Nephron (organoid): ENCODE measurements at regions not wholly inside any gene's neighbourhood (a gene's known extent, or its start where the extent isn't known, plus 50 kb on each side); places are given as distances from the start of the nearest gene placed in this dataset.

Source experiments
- H3K27ac Mint-ChIP-seq, 3 experiments: 2 replicates each; pipeline ENCODE4 v1.8.0; 2020; ENCODE audit warnings: mixed read lengths in 3 of 3, mild to moderate bottlenecking in 2 of 3, moderate library complexity in 1 of 3
- H3K27me3 Mint-ChIP-seq: 2 replicates; pipeline ENCODE4 v1.8.0; 2021; ENCODE audit warnings: low read depth, mild to moderate bottlenecking, moderate library complexity, mixed read lengths
- H3K36me3 Mint-ChIP-seq: 2 replicates; pipeline ENCODE4 v1.8.0; 2020; ENCODE audit warnings: low read depth, mixed read lengths
- H3K4me1 Mint-ChIP-seq: 2 replicates; pipeline ENCODE4 v1.8.0; 2020; ENCODE audit warnings: mixed read lengths
- H3K4me3 Mint-ChIP-seq, 3 experiments: 2 replicates each; pipeline ENCODE4 v1.8.0; 2020; ENCODE audit warnings: mild to moderate bottlenecking in 3 of 3, mixed read lengths in 3 of 3, moderate library complexity in 2 of 3
- H3K9me3 Mint-ChIP-seq: 2 replicates; pipeline ENCODE4 v1.8.0; 2020; ENCODE audit warnings: mixed read lengths
- CTCF ChIP-seq, 3 experiments: fragments of 200-600 bp; sonication (generic); IDR thresholded peaks; one replicate each; pipeline ENCODE4 v1.5.0; 2021; ENCODE audit warnings: antibody characterized with exemption in 3 of 3; ENCODE audit not compliant: unreplicated experiment in 3 of 3

GRCh38 chr9:102587281-102587680 lies 407.9 kb upstream of the CYLC2 start:
- Mint-ChIP-seq H3K27me3 (no peaks in the 10 kb centered on the region), H3K9me3 (no peaks in the 10 kb centered on the region), H3K36me3 (no peaks in the 10 kb centered on the region), H3K4me3 (no peak overlapping the region), H3K27ac (no peak overlapping the region), H3K4me1 (no peaks in the 10 kb centered on the region)
- no peak for TF ChIP-seq CTCF (IDR thresholded peaks at IDR 0.05; ENCODE audit: unreplicated experiment in 3 of 3)

- no peaks in the 10 kb centered on the region for H3K4me1 Mint-ChIP-seq
- no peak overlapping the region for H3K27ac Mint-ChIP-seq
- TF ChIP-seq CTCF (IDR thresholded peaks at IDR 0.05; ENCODE audit: unreplicated experiment in 3 of 3) = no peak
- H3K36me3 Mint-ChIP-seq = no peaks in the 10 kb centered on the region
- peaks cover 5% of the 10 kb centered on the region for H3K9me3 Mint-ChIP-seq
- H3K27me3 Mint-ChIP-seq = peaks cover 7% of the 10 kb centered on the region
- no peak overlapping the region for H3K4me3 Mint-ChIP-seq
Measured at GRCh38 chr9:102569436-102569835, 425.7 kb upstream of the CYLC2 start.

- H3K36me3 Mint-ChIP-seq = peaks cover 5% of the 10 kb centered on the region
- H3K4me3 Mint-ChIP-seq = no peak overlapping the region
- H3K27me3 Mint-ChIP-seq = no peaks in the 10 kb centered on the region
- no peak for TF ChIP-seq CTCF (IDR thresholded peaks at IDR 0.05; ENCODE audit: unreplicated experiment in 3 of 3)
- H3K9me3 Mint-ChIP-seq = peaks cover 33% of the 10 kb centered on the region
- H3K27ac Mint-ChIP-seq = peak overlapping the region; percentile 64 to 93 (median 79)
- H3K4me1 Mint-ChIP-seq = no peaks in the 10 kb centered on the region
Measured at GRCh38 chr9:102551346-102551745, 443.8 kb upstream of the CYLC2 start.

GRCh38 chr9:102550886-102551285 lies 444.2 kb upstream of the CYLC2 start:
- peaks cover 5% of the 10 kb centered on the region for H3K36me3 Mint-ChIP-seq
- H3K4me1 Mint-ChIP-seq = no peaks in the 10 kb centered on the region
- peak overlapping the region; percentile 64 to 93 (median 79) for H3K27ac Mint-ChIP-seq
- TF ChIP-seq CTCF (IDR thresholded peaks at IDR 0.05; ENCODE audit: unreplicated experiment in 3 of 3) = no peak
- H3K27me3 Mint-ChIP-seq = no peaks in the 10 kb centered on the region
- H3K9me3 Mint-ChIP-seq = peaks cover 33% of the 10 kb centered on the region
- no peak overlapping the region for H3K4me3 Mint-ChIP-seq

- H3K9me3 Mint-ChIP-seq = peaks cover 33% of the 10 kb centered on the region
- peaks cover 5% of the 10 kb centered on the region for H3K36me3 Mint-ChIP-seq
- H3K4me3 Mint-ChIP-seq = no peak overlapping the region
- H3K4me1 Mint-ChIP-seq = no peaks in the 10 kb centered on the region
- peak overlapping the region; percentile 13 to 93 (median 64) for H3K27ac Mint-ChIP-seq
- H3K27me3 Mint-ChIP-seq = no peaks in the 10 kb centered on the region
- TF ChIP-seq CTCF (IDR thresholded peaks at IDR 0.05; ENCODE audit: unreplicated experiment in 3 of 3) = no peak
Measured at GRCh38 chr9:102550266-102550665, 444.9 kb upstream of the CYLC2 start.

- no peak overlapping the region for H3K27ac Mint-ChIP-seq
- no peaks in the 10 kb centered on the region for H3K9me3 Mint-ChIP-seq
- no peaks in the 10 kb centered on the region for H3K36me3 Mint-ChIP-seq
- H3K4me3 Mint-ChIP-seq = no peak overlapping the region
- no peaks in the 10 kb centered on the region for H3K27me3 Mint-ChIP-seq
- TF ChIP-seq CTCF (IDR thresholded peaks at IDR 0.05; ENCODE audit: unreplicated experiment in 3 of 3) = no peak
- H3K4me1 Mint-ChIP-seq = no peaks in the 10 kb centered on the region
Measured at GRCh38 chr9:102534031-102534430, 461.1 kb upstream of the CYLC2 start.
